SK-N-SH (cell line): ENCODE measurements at regions not wholly inside any gene's neighbourhood (a gene's known extent, or its start where the extent isn't known, plus 50 kb on each side); places are given as distances from the start of the nearest gene placed in this dataset.
A peak's percentile ranks its signal among the peaks of the same experiment; 100 is the strongest.

ENCODE experiments used
- CTCF ChIA-PET: fragments of 300-600, 350-600 bp; formaldehyde crosslinking; extraction: SDS; loops from one replicate; lab custom pipeline; 2021; lab: Yijun Ruan, JAX
- POLR2A ChIA-PET: fragments of 350-600 bp; sonication (Branson Sonifier 250); formaldehyde crosslinking; extraction: SDS; loops from one replicate; lab custom pipeline; 2020; ENCODE audit warnings: antibody characterized with exemption, inconsistent platforms; lab: Yijun Ruan, JAX
- DNase-seq: peaks from one replicate; pipeline ENCODE4 v3.0.0; 2012
- H2AFZ ChIP-seq: fragments of 200-600 bp; sonication (generic); 2 replicates; pipeline ENCODE4 v1.8.1; 2016; ENCODE audit warnings: antibody characterized with exemption, mild to moderate bottlenecking, low read depth
- H3F3A ChIP-seq: fragments of 200-600 bp; sonication (generic); replicated peaks from 2 replicates; pipeline ENCODE3; 2016; ENCODE audit warnings: antibody characterized with exemption, mild to moderate bottlenecking; ENCODE audit not compliant: insufficient read depth
- H3K27ac ChIP-seq, 2 experiments: fragments of 200-500 bp in 1 of 2; fragments of 200-600 bp in 1 of 2; sonication (Bioruptor generic) in 1 of 2; sonication (generic), shearing (Covaris generic) in 1 of 2; 2 replicates each; pipeline versions ENCODE4 v1.5.1 to v1.6.1; 2014 to 2016; ENCODE audit warnings: low read depth in 2 of 2, inconsistent platforms in 1 of 2, low read length in 1 of 2, mild to moderate bottlenecking in 1 of 2, mixed read lengths in 1 of 2
- H3K27me3 ChIP-seq: fragments of 200-600 bp; sonication (generic), shearing (Covaris generic); 2 replicates; pipeline ENCODE4 v1.6.1; 2016; ENCODE audit warnings: mixed run types; ENCODE audit not compliant: insufficient read depth
- H3K36me3 ChIP-seq, 2 experiments: fragments of 200-500 bp in 1 of 2; fragments of 200-600 bp in 1 of 2; sonication (Bioruptor generic) in 1 of 2; sonication (generic) in 1 of 2; replicated peaks in 1 of 2; 2 replicates each; pipeline versions ENCODE3 to v1.5.1; 2014 to 2016; ENCODE audit warnings: low read length in 1 of 2, mild to moderate bottlenecking in 1 of 2; ENCODE audit not compliant: insufficient read depth in 2 of 2, control insufficient read depth in 1 of 2
- H3K4me1 ChIP-seq, 2 experiments: fragments of 200-500 bp in 1 of 2; fragments of 200-600 bp in 1 of 2; sonication (Bioruptor generic) in 1 of 2; sonication (generic), shearing (Covaris generic) in 1 of 2; 2 replicates each; pipeline versions ENCODE4 v1.5.1 to v1.6.1; 2014 to 2016; ENCODE audit warnings: low read depth in 1 of 2, low read length in 1 of 2, mixed run types in 1 of 2; ENCODE audit not compliant: insufficient read depth in 2 of 2, control insufficient read depth in 1 of 2
- H3K4me2 ChIP-seq: fragments of 200-600 bp; sonication (generic), shearing (Covaris generic); 2 replicates; pipeline ENCODE4 v1.6.1; 2017; ENCODE audit warnings: mixed run types
- H3K4me3 ChIP-seq, 2 experiments: fragments of 200-500 bp in 1 of 2; fragments of 200-600 bp in 1 of 2; sonication (Bioruptor generic) in 1 of 2; sonication (generic), shearing (Covaris generic) in 1 of 2; 2 replicates each; pipeline versions ENCODE4 v1.5.1 to v1.8.1; 2014 to 2016; ENCODE audit warnings: low read depth in 2 of 2, inconsistent platforms in 1 of 2, low read length in 1 of 2, mild to moderate bottlenecking in 1 of 2, mixed read lengths in 1 of 2, moderate library complexity in 1 of 2
- H3K79me2 ChIP-seq: fragments of 200-600 bp; sonication (generic); 2 replicates; pipeline ENCODE4 v1.8.1; 2017; ENCODE audit warnings: mild to moderate bottlenecking; ENCODE audit not compliant: insufficient read depth
- H3K9ac ChIP-seq: fragments of 200-600 bp; sonication (generic); 2 replicates; pipeline ENCODE4 v1.6.1; 2017; ENCODE audit warnings: mixed run types
- H3K9me2 ChIP-seq: fragments of 200-600 bp; sonication (generic); 2 replicates; pipeline ENCODE4 v1.6.1; 2017; ENCODE audit warnings: mixed run types
- H3K9me3 ChIP-seq: fragments of 200-600 bp; sonication (generic); 2 replicates; pipeline ENCODE4 v1.6.1; 2017; ENCODE audit warnings: mixed run types, mild to moderate bottlenecking, moderate library complexity
- H4K20me1 ChIP-seq: fragments of 200-600 bp; sonication (generic); 2 replicates; pipeline ENCODE4 v1.6.1; 2017; ENCODE audit warnings: mild to moderate bottlenecking, mixed run types; ENCODE audit not compliant: insufficient read depth
- ELF1 ChIP-seq: IDR thresholded peaks from 2 replicates; pipeline ENCODE4 v1.4.0; 2012
- FOSL2 ChIP-seq: IDR thresholded peaks from 2 replicates; pipeline ENCODE4 v1.4.0; 2012; ENCODE audit warnings: low read depth, mild to moderate bottlenecking, moderate library complexity, borderline replicate concordance
- FOXJ3 ChIP-seq: sonication (generic); formaldehyde crosslinking; IDR thresholded peaks from 2 replicates; pipeline ENCODE4 v1.5.1; 2020; ENCODE audit warnings: mild to moderate bottlenecking, missing genetic modification reagents
- GABPA ChIP-seq: IDR thresholded peaks from 2 replicates; pipeline ENCODE4 v1.4.0; 2012; ENCODE audit warnings: low read depth, mild to moderate bottlenecking
- GATA2 ChIP-seq: sonication (generic); formaldehyde crosslinking; IDR thresholded peaks from 2 replicates; pipeline ENCODE4 v1.5.0; 2020; ENCODE audit warnings: mild to moderate bottlenecking, missing genetic modification reagents
- JUND ChIP-seq: IDR thresholded peaks from 2 replicates; pipeline ENCODE4 v1.4.0; 2012
- NFIC ChIP-seq: IDR thresholded peaks from 2 replicates; pipeline ENCODE4 v1.4.0; 2012; ENCODE audit warnings: borderline replicate concordance
- PBX3 ChIP-seq: IDR thresholded peaks from 2 replicates; pipeline ENCODE4; 2012
- POLR2AphosphoS5 ChIP-seq: IDR thresholded peaks from 2 replicates; pipeline ENCODE4 v1.6.1; 2012; ENCODE audit warnings: low read depth, low read length
- RAD21 ChIP-seq: IDR thresholded peaks from 2 replicates; pipeline ENCODE4 v1.6.1; 2012; ENCODE audit warnings: mild to moderate bottlenecking, low read length
- RCOR1 ChIP-seq: fragments of 150-350 bp; IDR thresholded peaks from 2 replicates; pipeline ENCODE4 v1.6.1; 2017; ENCODE audit warnings: antibody characterized with exemption, low read length
- TCF12 ChIP-seq: IDR thresholded peaks from 2 replicates; pipeline ENCODE4 v1.4.0; 2012
- TEAD4 ChIP-seq: IDR thresholded peaks from 2 replicates; pipeline ENCODE4 v1.4.0; 2012; ENCODE audit warnings: mild to moderate bottlenecking, borderline replicate concordance; ENCODE audit not compliant: insufficient read depth
- USF1 ChIP-seq: IDR thresholded peaks from 2 replicates; pipeline ENCODE4 v1.4.0; 2012; ENCODE audit warnings: low read depth, borderline replicate concordance
- USF2 ChIP-seq: fragments of 150-350 bp; IDR thresholded peaks from 2 replicates; pipeline ENCODE4 v1.6.1; 2017; ENCODE audit warnings: antibody characterized with exemption, low read length, low read depth, borderline replicate concordance
- ZBTB33 ChIP-seq: IDR thresholded peaks from 2 replicates; pipeline ENCODE4 v1.4.0; 2012; ENCODE audit warnings: low read depth, borderline replicate concordance
- TF ChIP-seq, protein P1 (sequence below): IDR thresholded peaks from 2 replicates; pipeline ENCODE4 v1.4.0; 2012; ENCODE audit warnings: low read depth
- TF ChIP-seq, protein P2 (sequence below): fragments of 150-350 bp; IDR thresholded peaks from 2 replicates; pipeline ENCODE4 v1.6.1; 2016; ENCODE audit warnings: mild to moderate bottlenecking, low read depth, low read length
- TF ChIP-seq, protein P3 (sequence below): IDR thresholded peaks from 2 replicates; pipeline ENCODE4 v1.6.1; 2012; ENCODE audit warnings: mild to moderate bottlenecking, low read depth, low read length, moderate library complexity

DNA sequence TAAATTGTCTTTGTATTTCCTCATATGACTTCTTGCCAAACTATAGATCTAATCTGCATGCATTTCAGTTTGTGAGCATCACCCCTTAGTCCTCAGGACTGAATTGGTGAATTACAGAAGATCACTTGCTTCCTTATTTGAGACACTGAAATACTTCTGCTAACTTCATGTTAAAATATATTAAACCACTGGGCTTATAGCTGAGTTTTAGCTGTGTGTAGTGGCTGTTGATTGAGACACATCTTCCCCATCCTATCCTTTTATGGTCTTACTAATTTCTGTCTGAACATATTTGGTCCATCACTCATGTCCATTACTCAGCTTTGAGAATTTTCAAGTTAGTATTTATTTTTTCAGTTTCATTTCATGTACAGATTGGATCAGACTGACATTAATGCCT, 295.9 kb downstream of the PSAT1 start:
- DNase-seq, result no peak
- Histone ChIP-seq H3K9me3 (no peaks in the 10 kb centered on the region), H3K79me2 (no peaks in the 10 kb centered on the region), H3K27ac (peak overlapping the region in 1 of 2 experiments; percentile 32; a peak in 2 of 4 replicates), H2AFZ (no peak overlapping the region), H3K4me2 (no peak overlapping the region), H3K4me1 (peaks cover 0 to 3% of the 10 kb centered on the region in 2 experiments; a peak in 1 of 4 replicates), H3F3A (peaks cover 14% of the 10 kb centered on the region), H3K9me2 (no peaks in the 10 kb centered on the region), H3K9ac (no peak overlapping the region), H3K4me3 (no peak overlapping the region), H3K27me3 (no peaks in the 10 kb centered on the region), H4K20me1 (no peaks in the 10 kb centered on the region), H3K36me3 (peaks cover 0 to 2% of the 10 kb centered on the region in 2 experiments)
- TF ChIP-seq NFIC (no peak), TEAD4 (no peak), ZBTB33 (no peak), GABPA (no peak), POLR2AphosphoS5 (no peak), USF2 (no peak), USF1 (no peak), TCF12 (no peak), FOXJ3 (CRISPR knock-in tag) (no peak), PBX3 (peak; percentile 46), RCOR1 (no peak), JUND (0 out of 2 replicates have a peak, but pooled peaks have one; percentile 7), GATA2 (no peak), RAD21 (no peak), ELF1 (no peak), FOSL2 (peak; percentile 26; the same call in 1 of the 2 replicates)
- TF ChIP-seq, protein P1, sequence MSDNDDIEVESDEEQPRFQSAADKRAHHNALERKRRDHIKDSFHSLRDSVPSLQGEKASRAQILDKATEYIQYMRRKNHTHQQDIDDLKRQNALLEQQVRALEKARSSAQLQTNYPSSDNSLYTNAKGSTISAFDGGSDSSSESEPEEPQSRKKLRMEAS, result no peak
- TF ChIP-seq, protein P2, sequence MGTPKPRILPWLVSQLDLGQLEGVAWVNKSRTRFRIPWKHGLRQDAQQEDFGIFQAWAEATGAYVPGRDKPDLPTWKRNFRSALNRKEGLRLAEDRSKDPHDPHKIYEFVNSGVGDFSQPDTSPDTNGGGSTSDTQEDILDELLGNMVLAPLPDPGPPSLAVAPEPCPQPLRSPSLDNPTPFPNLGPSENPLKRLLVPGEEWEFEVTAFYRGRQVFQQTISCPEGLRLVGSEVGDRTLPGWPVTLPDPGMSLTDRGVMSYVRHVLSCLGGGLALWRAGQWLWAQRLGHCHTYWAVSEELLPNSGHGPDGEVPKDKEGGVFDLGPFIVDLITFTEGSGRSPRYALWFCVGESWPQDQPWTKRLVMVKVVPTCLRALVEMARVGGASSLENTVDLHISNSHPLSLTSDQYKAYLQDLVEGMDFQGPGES, result no peak
- TF ChIP-seq, protein P3, sequence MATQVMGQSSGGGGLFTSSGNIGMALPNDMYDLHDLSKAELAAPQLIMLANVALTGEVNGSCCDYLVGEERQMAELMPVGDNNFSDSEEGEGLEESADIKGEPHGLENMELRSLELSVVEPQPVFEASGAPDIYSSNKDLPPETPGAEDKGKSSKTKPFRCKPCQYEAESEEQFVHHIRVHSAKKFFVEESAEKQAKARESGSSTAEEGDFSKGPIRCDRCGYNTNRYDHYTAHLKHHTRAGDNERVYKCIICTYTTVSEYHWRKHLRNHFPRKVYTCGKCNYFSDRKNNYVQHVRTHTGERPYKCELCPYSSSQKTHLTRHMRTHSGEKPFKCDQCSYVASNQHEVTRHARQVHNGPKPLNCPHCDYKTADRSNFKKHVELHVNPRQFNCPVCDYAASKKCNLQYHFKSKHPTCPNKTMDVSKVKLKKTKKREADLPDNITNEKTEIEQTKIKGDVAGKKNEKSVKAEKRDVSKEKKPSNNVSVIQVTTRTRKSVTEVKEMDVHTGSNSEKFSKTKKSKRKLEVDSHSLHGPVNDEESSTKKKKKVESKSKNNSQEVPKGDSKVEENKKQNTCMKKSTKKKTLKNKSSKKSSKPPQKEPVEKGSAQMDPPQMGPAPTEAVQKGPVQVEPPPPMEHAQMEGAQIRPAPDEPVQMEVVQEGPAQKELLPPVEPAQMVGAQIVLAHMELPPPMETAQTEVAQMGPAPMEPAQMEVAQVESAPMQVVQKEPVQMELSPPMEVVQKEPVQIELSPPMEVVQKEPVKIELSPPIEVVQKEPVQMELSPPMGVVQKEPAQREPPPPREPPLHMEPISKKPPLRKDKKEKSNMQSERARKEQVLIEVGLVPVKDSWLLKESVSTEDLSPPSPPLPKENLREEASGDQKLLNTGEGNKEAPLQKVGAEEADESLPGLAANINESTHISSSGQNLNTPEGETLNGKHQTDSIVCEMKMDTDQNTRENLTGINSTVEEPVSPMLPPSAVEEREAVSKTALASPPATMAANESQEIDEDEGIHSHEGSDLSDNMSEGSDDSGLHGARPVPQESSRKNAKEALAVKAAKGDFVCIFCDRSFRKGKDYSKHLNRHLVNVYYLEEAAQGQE, result no peak
- CTCF ChIA-PET, result interaction anchor here (0.8 to 2.8 kb wide), 3 partner anchors 9 to 153 kb away, joined by 3 to 9 read pairs (median 4); no protein-coding TSS in a partner anchor
- POLR2A ChIA-PET, result no interaction called here
